HCT116 (cell line): ENCODE measurements at regions not wholly inside any gene's neighbourhood (a gene's known extent, or its start where the extent isn't known, plus 50 kb on each side); places are given as distances from the start of the nearest gene placed in this dataset.

Source experiments
- ATAC-seq: fragments of 200-7000 bp; cut with Tn5 transposase; 2 replicates; pipeline ENCODE4 v1.9.1; 2020; ENCODE audit warnings: mild to moderate bottlenecking, moderate library complexity
- BruUV-seq: library from RNA; stranded (reverse); fragments of 400-500 nt; replicated peaks from 2 replicates; lab custom pipeline; 2021; lab: Mats Ljungman, UMichigan
- CTCF ChIA-PET: fragments of 300-600 bp; sonication (Branson Sonifier 250); formaldehyde crosslinking; loops from one replicate; lab custom pipeline; 2021; ENCODE audit warnings: antibody characterized with exemption; lab: Charles Lee
- POLR2A ChIA-PET: fragments of 300-600, 350-600 bp; sonication (Branson Sonifier 250); formaldehyde crosslinking; loops from one replicate; lab custom pipeline; 2021; ENCODE audit warnings: antibody characterized with exemption; lab: Charles Lee
- RAD21 ChIA-PET, 2 experiments: fragments of 300-600 bp; sonication (Branson Sonifier 250); formaldehyde crosslinking; loops; one replicate each; lab custom pipeline; 2023; ENCODE audit warnings: low total read pairs in 2 of 2; ENCODE audit not compliant: uncharacterized antibody in 2 of 2, unreplicated experiment in 2 of 2, low non-redundant PET in 1 of 2; lab: Charles Lee
- DNase-seq: peaks from one replicate; pipeline ENCODE4 v3.0.0-alpha.2; 2010; ENCODE audit warnings: low read depth, low spot score
- H2AFZ ChIP-seq: fragments of 200-600 bp; shearing (Covaris generic), sonication (generic); 2 replicates; pipeline ENCODE4 v1.6.1; 2017; ENCODE audit warnings: low read depth, mixed run types, mixed read lengths, antibody characterized with exemption, low read length; ENCODE audit not compliant: poor library complexity, severe bottlenecking
- H3K27ac ChIP-seq: 2 replicates; pipeline ENCODE4 v1.5.1; 2012; ENCODE audit warnings: low read depth, low read length
- H3K27me3 ChIP-seq: fragments of 200-600 bp; sonication (generic); 2 replicates; pipeline ENCODE4 v1.6.1; 2016; ENCODE audit warnings: mixed run types, low read length, mixed read lengths; ENCODE audit not compliant: insufficient read depth
- H3K36me3 ChIP-seq, 2 experiments: fragments of 200-500 bp in 1 of 2; fragments of 200-600 bp in 1 of 2; sonication (Bioruptor generic) in 1 of 2; sonication (generic) in 1 of 2; 2 replicates each; pipeline versions ENCODE4 v1.5.1 to v1.6.1; 2014 to 2016; ENCODE audit warnings: low read length in 2 of 2, inconsistent platforms in 1 of 2, mixed read lengths in 1 of 2, mixed run types in 1 of 2; ENCODE audit not compliant: insufficient read depth in 2 of 2, control insufficient read depth in 1 of 2
- H3K4me1 ChIP-seq, 2 experiments: fragments of 200-600 bp in 1 of 2; sonication (generic) in 1 of 2; 2 replicates each; pipeline versions ENCODE4 v1.5.1 to v1.6.1; 2012 to 2017; ENCODE audit warnings: low read length in 2 of 2, inconsistent platforms in 1 of 2, mild to moderate bottlenecking in 1 of 2, mixed read lengths in 1 of 2, mixed run types in 1 of 2, moderate library complexity in 1 of 2; ENCODE audit not compliant: insufficient read depth in 2 of 2, control insufficient read depth in 1 of 2
- H3K4me2 ChIP-seq: fragments of 200-600 bp; sonication (generic); 2 replicates; pipeline ENCODE4 v1.6.1; 2017; ENCODE audit warnings: mixed run types, low read length, mixed read lengths
- H3K4me3 ChIP-seq, 2 experiments: fragments of 200-600 bp in 1 of 2; sonication (generic) in 1 of 2; replicated peaks in 1 of 2; 2 replicates each; pipeline ENCODE4 v1.5.1; 2011 to 2016; ENCODE audit warnings: low read length in 2 of 2, control low read depth in 1 of 2, low read depth in 1 of 2, mild to moderate bottlenecking in 1 of 2, mixed read lengths in 1 of 2, mixed run types in 1 of 2
- H3K79me2 ChIP-seq: fragments of 200-600 bp; sonication (generic); 2 replicates; pipeline ENCODE4 v1.6.1; 2017; ENCODE audit warnings: mild to moderate bottlenecking, mixed run types, low read length, moderate library complexity, mixed read lengths; ENCODE audit not compliant: insufficient read depth
- H3K9ac ChIP-seq: fragments of 200-600 bp; sonication (generic); 2 replicates; pipeline ENCODE4 v1.6.1; 2016; ENCODE audit warnings: low read length, mixed read lengths
- H3K9me2 ChIP-seq: fragments of 200-600 bp; sonication (generic), shearing (Covaris generic); 2 replicates; pipeline ENCODE4 v1.6.1; 2017; ENCODE audit warnings: mixed run types, mild to moderate bottlenecking, moderate library complexity; ENCODE audit not compliant: insufficient read depth
- H3K9me3 ChIP-seq, 2 experiments: fragments of 200-500 bp in 1 of 2; fragments of 200-600 bp in 1 of 2; sonication (Bioruptor generic) in 1 of 2; sonication (generic) in 1 of 2; 2 replicates each; pipeline ENCODE4 v1.6.1; 2014 to 2017; ENCODE audit warnings: low read length in 2 of 2, mixed read lengths in 2 of 2, inconsistent platforms in 1 of 2, low read depth in 1 of 2, mild to moderate bottlenecking in 1 of 2, mixed run types in 1 of 2, moderate library complexity in 1 of 2; ENCODE audit not compliant: control insufficient read depth in 1 of 2, insufficient read depth in 1 of 2
- H4K20me1 ChIP-seq: fragments of 200-600 bp; sonication (generic), shearing (Covaris generic); 2 replicates; pipeline ENCODE4 v1.6.1; 2017; ENCODE audit warnings: mixed run types, mild to moderate bottlenecking, moderate library complexity; ENCODE audit not compliant: insufficient read depth
- ATF3 ChIP-seq: IDR thresholded peaks from 2 replicates; pipeline ENCODE4 v1.6.1; 2012
- EZH2 ChIP-seq: fragments of 200-600 bp; sonication (generic); IDR thresholded peaks from 2 replicates; pipeline ENCODE4 v1.6.1; 2017; ENCODE audit warnings: antibody characterized with exemption, mixed run types
- JUND ChIP-seq: IDR thresholded peaks from 2 replicates; pipeline ENCODE4 v1.6.1; 2012
- POLR2A ChIP-seq: IDR thresholded peaks from 2 replicates; pipeline ENCODE4 v1.7.0; 2011; ENCODE audit warnings: borderline replicate concordance; ENCODE audit not compliant: insufficient read depth, insufficient read length; ENCODE audit errors: extremely low read depth
- POLR2AphosphoS5 ChIP-seq: IDR thresholded peaks from 2 replicates; pipeline ENCODE4 v1.6.1; 2011; ENCODE audit warnings: mild to moderate bottlenecking, low read depth, low read length, moderate library complexity
- SP1 ChIP-seq: IDR thresholded peaks from 2 replicates; pipeline ENCODE4 v1.6.1; 2012; ENCODE audit warnings: low read depth
- TCF7L2 ChIP-seq: IDR thresholded peaks from 2 replicates; pipeline ENCODE4 v1.7.0; 2011; ENCODE audit warnings: borderline replicate concordance, inconsistent platforms; ENCODE audit not compliant: insufficient read depth, insufficient read length; ENCODE audit errors: extremely low read depth
- ZBTB33 ChIP-seq: IDR thresholded peaks from 2 replicates; pipeline ENCODE4 v1.6.1; 2011; ENCODE audit warnings: mild to moderate bottlenecking, low read length, moderate library complexity; ENCODE audit not compliant: insufficient replicate concordance; ENCODE audit errors: extremely low read depth
- ZFX ChIP-seq: fragments of 450-650 bp; IDR thresholded peaks from 2 replicates; pipeline ENCODE4 v1.6.1; 2017
- ZNF274 ChIP-seq: fragments of 200-500 bp; sonication (Bioruptor generic); IDR thresholded peaks from 2 replicates; pipeline ENCODE4 v1.6.1; 2014; ENCODE audit warnings: mild to moderate bottlenecking, low read depth, low read length, inconsistent platforms
- intact Hi-C: fragments of 100-400 bp; cut with micrococcal nuclease; formaldehyde crosslinking; loops from 2 replicates; pipeline ENCODE4 v1.10.0; 2022

GRCh38 chr2:226143091-226143490 is 656.5 kb downstream of the IRS1 start:
- RAD21 ChIA-PET: no interaction called here
- H4K20me1 ChIP-seq: no peaks in the 10 kb centered on the region

More at GRCh38 chr2:226143091-226143490, 656.5 kb downstream of the IRS1 start:
- Histone ChIP-seq H3K79me2 (0 out of 2 replicates have a peak, but pooled peaks cover 7% of the 10 kb centered on the region), H3K27me3 (no peaks in the 10 kb centered on the region), H3K36me3 (peaks cover 0 to 11% of the 10 kb centered on the region in 2 experiments; a peak in 2 of 4 replicates), H3K9ac (no peak overlapping the region), H3K4me3 (no peak overlapping the region), H3K9me2 (no peaks in the 10 kb centered on the region), H3K4me1 (peaks cover 17 to 34% of the 10 kb centered on the region in 2 experiments; a peak in 3 of 4 replicates), H3K4me2 (no peak overlapping the region), H3K27ac (peak overlapping the region; percentile 22; the same call in 1 of the 2 replicates), H3K9me3 (no peaks in the 10 kb centered on the region; a peak in 1 of 4 replicates), H2AFZ (no peak overlapping the region)
- ATAC-seq (no peak), DNase-seq (no peak)
- ChIA-PET POLR2A (no interaction called here), CTCF (interaction anchor here (1.0 kb wide), 1 partner anchor 657 kb away, joined by 3 read pairs; no protein-coding TSS in a partner anchor)
- TSS peak; percentile 27 for BruUV-seq
- no peak for TF ChIP-seq EZH2
- TF ChIP-seq ZNF274: no peak
- no peak for TF ChIP-seq ZFX
- no peak for TF ChIP-seq SP1
- TF ChIP-seq ZBTB33: no peak
- TF ChIP-seq POLR2A: no peak
- no peak for TF ChIP-seq POLR2AphosphoS5
- TF ChIP-seq ATF3: no peak
- TF ChIP-seq JUND: no peak
- TF ChIP-seq TCF7L2: no peak
- intact Hi-C loops: no loop called here
